ENCODE measurements at regions not wholly inside any gene's neighbourhood (a gene's known extent, or its start where the extent isn't known, plus 50 kb on each side); places are given as distances from the start of the nearest gene placed in this dataset.

- no peak for TF ChIP-seq CTCF (IDR thresholded peaks at IDR 0.05)
- TF ChIP-seq POLR2A (IDR thresholded peaks at IDR 0.05), result no peak
Observed at GRCh38 chr4:137966504-137966903, 275.6 kb downstream of the SLC7A11 start.

All from upper lobe of left lung (tissue), 4 donors.